22Rv1 (cell line): ENCODE measurements at regions not wholly inside any gene's neighbourhood (a gene's known extent, or its start where the extent isn't known, plus 50 kb on each side); places are given as distances from the start of the nearest gene placed in this dataset.

Source experiments
- ZFX ChIP-seq: fragments of 450-650 bp; IDR thresholded peaks from 2 replicates; pipeline ENCODE4 v1.6.1; 2017; ENCODE audit warnings: antibody characterized with exemption, borderline replicate concordance
- TF ChIP-seq, protein P1 (sequence below): fragments of 450-650 bp; IDR thresholded peaks from 2 replicates; pipeline ENCODE4 v1.5.1; 2017; ENCODE audit warnings: mild to moderate bottlenecking

DNA sequence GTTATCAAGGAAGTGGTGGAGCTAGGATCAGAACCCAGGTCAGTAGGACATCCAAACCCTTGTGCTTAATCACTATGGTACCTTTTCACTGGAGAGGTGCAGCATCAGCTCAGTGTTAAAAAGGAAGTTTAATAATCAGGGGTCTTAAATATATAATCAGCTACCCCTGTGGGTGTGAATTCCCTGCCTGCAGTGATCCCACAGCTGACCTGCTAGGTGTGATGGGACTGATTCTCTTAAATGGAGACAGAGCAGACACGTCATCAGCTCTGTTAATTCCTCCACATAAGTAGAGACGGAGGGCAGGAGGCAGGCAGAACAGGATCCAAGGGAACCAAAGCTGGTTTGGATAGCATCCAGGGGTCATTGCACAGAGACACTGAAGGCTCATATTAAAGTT lies 154.1 kb upstream of the CRBN start:
- TF ChIP-seq, protein P1, sequence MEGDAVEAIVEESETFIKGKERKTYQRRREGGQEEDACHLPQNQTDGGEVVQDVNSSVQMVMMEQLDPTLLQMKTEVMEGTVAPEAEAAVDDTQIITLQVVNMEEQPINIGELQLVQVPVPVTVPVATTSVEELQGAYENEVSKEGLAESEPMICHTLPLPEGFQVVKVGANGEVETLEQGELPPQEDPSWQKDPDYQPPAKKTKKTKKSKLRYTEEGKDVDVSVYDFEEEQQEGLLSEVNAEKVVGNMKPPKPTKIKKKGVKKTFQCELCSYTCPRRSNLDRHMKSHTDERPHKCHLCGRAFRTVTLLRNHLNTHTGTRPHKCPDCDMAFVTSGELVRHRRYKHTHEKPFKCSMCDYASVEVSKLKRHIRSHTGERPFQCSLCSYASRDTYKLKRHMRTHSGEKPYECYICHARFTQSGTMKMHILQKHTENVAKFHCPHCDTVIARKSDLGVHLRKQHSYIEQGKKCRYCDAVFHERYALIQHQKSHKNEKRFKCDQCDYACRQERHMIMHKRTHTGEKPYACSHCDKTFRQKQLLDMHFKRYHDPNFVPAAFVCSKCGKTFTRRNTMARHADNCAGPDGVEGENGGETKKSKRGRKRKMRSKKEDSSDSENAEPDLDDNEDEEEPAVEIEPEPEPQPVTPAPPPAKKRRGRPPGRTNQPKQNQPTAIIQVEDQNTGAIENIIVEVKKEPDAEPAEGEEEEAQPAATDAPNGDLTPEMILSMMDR: no peak
- no peak for TF ChIP-seq ZFX
